ENCODE measurements at regions not wholly inside any gene's neighbourhood (a gene's known extent, or its start where the extent isn't known, plus 50 kb on each side); places are given as distances from the start of the nearest gene placed in this dataset.

- WGBS, 2 experiments (ENCODE audit: extremely low coverage in 1 of 2, insufficient coverage in 1 of 2, insufficient read length in 1 of 2, insufficient replicate concordance in 2 of 2, low coverage in 1 of 2, low lambda C conversion rate in 2 of 2, missing lambda C conversion rate in 1 of 2), result 95% methylated on average over 10 of the region's 10 CpGs; no CpG with 5 or more reads in 1 of the 2 experiments
- peaks cover 0 to 3% (median 0%) of the 10 kb centered on the region in 4 experiments; a peak in 1 of 7 replicates for H3K4me1 ChIP-seq (replicated peaks in 1 of 4; ENCODE audit: control insufficient read depth in 3 of 4, insufficient read depth in 4 of 4, low read length in 3 of 4)
- POLR2A ChIA-PET (ENCODE audit: partially characterized antibody), result no interaction called here
- TF ChIP-seq MAFK (IDR thresholded peaks at IDR 0.05; ENCODE audit: low read depth, low read length) (no peak), PHF8 (conservative IDR thresholded peaks at IDR 0.05; ENCODE audit: low read depth, low read length) (no peak)
Observed at GRCh38 chr15:66959066-66959465, 106.3 kb upstream of the SMAD3 start.

More at GRCh38 chr15:66959066-66959465, 106.3 kb upstream of the SMAD3 start:
- no peak overlapping the region for H2BK120ac ChIP-seq (replicated peaks; ENCODE audit: low read depth, low read length)
- no peaks in the 10 kb centered on the region for H3K79me1 ChIP-seq (ENCODE audit: low read depth, low read length)
- peak overlapping the region; percentile 12; the same call in 1 of the 2 replicates for H4K8ac ChIP-seq (ENCODE audit: extremely low read depth, insufficient read depth, low read length)
- DNase-seq (ENCODE audit: low read depth in 1 of 2, low spot score in 2 of 2) (no peak), FAIRE-seq (no peak)
- H2BK5ac ChIP-seq (ENCODE audit: low read depth, low read length), result no peak overlapping the region
- H3K56ac ChIP-seq (replicated peaks; ENCODE audit: insufficient read length, low read depth, low read length), result no peak overlapping the region
- no peak overlapping the region for H2BK20ac ChIP-seq (ENCODE audit: low read length)
- H3K4me2 ChIP-seq (ENCODE audit: insufficient read depth in 1 of 2, low read depth in 2 of 2, low read length in 2 of 2), result no peak overlapping the region
- no peak overlapping the region for H3K18ac ChIP-seq (ENCODE audit: extremely low read depth, low read length)
- no peak overlapping the region for H4K5ac ChIP-seq (ENCODE audit: insufficient read length, low read depth, low read length)
- no peaks in the 10 kb centered on the region for H3K79me2 ChIP-seq (ENCODE audit: control insufficient read depth in 1 of 2, insufficient read depth in 2 of 2, low read length in 2 of 2)
- H2BK12ac ChIP-seq (ENCODE audit: low read depth, low read length), result no peak overlapping the region
- H3K14ac ChIP-seq (ENCODE audit: insufficient read length), result no peak overlapping the region
- no peak overlapping the region for H2AK5ac ChIP-seq (ENCODE audit: low read depth, low read length)
- H3K36me3 ChIP-seq (ENCODE audit: control insufficient read depth in 2 of 4, insufficient read depth in 4 of 4, low read length in 3 of 4), result no peaks in the 10 kb centered on the region
- no peaks in the 10 kb centered on the region for H3K23me2 ChIP-seq (ENCODE audit: low read depth, low read length)
- no peak overlapping the region for H3K4me3 ChIP-seq (ENCODE audit: extremely low read depth in 1 of 4, insufficient read depth in 2 of 4, low read depth in 3 of 4, low read length in 4 of 4)
- H3K9me3 ChIP-seq (ENCODE audit: insufficient read depth in 2 of 2, low read depth in 1 of 2, low read length in 1 of 2), result no peaks in the 10 kb centered on the region
- H4K20me1 ChIP-seq (replicated peaks in 1 of 2; ENCODE audit: control insufficient read depth in 1 of 2, insufficient read depth in 2 of 2, low read length in 2 of 2), result no peaks in the 10 kb centered on the region
- no peak overlapping the region for H2BK15ac ChIP-seq (ENCODE audit: low read length)
- no peak overlapping the region for H3K9ac ChIP-seq (replicated peaks in 1 of 4; ENCODE audit: extremely low read depth in 1 of 4, low read depth in 3 of 4, low read length in 3 of 4)
- peak overlapping the region; percentile 35 for H4K91ac ChIP-seq (replicated peaks; ENCODE audit: insufficient read length, low read length)
- H3K27me3 ChIP-seq (replicated peaks in 1 of 4; ENCODE audit: control insufficient read depth in 3 of 4, extremely low read depth in 1 of 4, insufficient read depth in 3 of 4, low read length in 3 of 4), result no peaks in the 10 kb centered on the region
- no peak overlapping the region for H3K27ac ChIP-seq (ENCODE audit: low read depth, low read length)
- CTCF ChIA-PET (ENCODE audit: partially characterized antibody), result interaction anchor here (0.7 to 2.4 kb wide), 5 partner anchors 10 to 216 kb away, joined by 3 to 11 read pairs (median 3); no protein-coding TSS in a partner anchor
- no peak overlapping the region for H3K23ac ChIP-seq (ENCODE audit: insufficient read length)
- H3K4ac ChIP-seq (replicated peaks; ENCODE audit: insufficient read length, low read depth, low read length), result no peak overlapping the region
- H2AFZ ChIP-seq (ENCODE audit: low read length), result no peak overlapping the region
